Forelimb muscle (tissue), 1 donor: ENCODE measurements at regions not wholly inside any gene's neighbourhood (a gene's known extent, or its start where the extent isn't known, plus 50 kb on each side); places are given as distances from the start of the nearest gene placed in this dataset.
"Not testable (repeated sequence)": the region's sequence is repeated elsewhere in the genome, so short reads cannot be mapped to it uniquely, and the experiment has no call there.

ENCODE experiments used
- DNase-seq: peaks from one replicate; pipeline ENCODE4 v3.0.0-alpha.2; 2013; ENCODE audit warnings: low read depth

DNA sequence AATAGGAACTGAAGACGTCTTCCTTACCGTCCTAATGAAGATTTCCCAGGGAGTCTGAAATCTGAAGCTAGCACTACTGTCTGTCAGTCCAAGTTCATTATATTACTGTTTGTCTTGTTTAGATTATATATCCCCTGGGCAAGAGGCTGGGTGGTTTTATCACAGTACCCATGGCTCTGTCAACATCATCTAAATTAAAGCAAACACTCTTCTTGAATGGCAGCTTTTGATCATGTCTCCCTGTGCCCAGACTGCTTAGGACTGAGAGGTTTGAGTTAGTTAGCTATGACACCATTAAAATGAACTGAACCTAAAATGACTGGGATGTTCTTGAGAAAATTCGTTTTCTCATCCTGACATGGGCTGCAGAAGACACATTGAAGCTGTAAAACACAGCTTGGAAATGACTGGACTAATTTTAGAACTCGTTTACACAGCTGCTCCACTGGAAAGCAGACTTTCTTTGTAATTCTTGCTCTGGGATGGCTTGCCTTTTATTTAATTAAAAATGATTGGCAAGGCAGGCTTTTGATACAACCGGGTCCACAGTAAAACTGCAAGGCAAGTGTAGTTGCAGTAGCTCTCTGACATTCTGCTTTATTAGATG lies 243.5 kb downstream of the MFSD1 start:
- no peak for DNase-seq

DNA sequence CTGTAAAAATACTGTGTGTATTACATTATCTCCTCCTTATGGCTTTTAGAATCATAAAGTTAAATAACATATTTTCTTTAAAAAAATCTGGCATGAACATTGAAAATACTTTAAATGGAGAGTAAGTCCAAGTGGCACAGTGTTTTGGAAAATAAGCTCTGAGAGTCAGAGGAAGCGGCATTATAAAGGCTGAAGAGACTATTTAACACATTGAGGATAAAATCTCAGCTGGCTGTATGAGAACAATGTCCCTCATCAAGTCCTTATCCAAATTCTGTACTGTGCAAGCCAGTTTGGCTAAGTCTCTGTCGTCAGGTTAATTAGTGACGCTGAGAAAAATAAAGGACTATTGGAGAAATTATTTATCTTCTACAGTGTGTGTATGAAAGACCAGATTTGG lies 245.5 kb downstream of the MFSD1 start:
- DNase-seq, result no peak

DNA sequence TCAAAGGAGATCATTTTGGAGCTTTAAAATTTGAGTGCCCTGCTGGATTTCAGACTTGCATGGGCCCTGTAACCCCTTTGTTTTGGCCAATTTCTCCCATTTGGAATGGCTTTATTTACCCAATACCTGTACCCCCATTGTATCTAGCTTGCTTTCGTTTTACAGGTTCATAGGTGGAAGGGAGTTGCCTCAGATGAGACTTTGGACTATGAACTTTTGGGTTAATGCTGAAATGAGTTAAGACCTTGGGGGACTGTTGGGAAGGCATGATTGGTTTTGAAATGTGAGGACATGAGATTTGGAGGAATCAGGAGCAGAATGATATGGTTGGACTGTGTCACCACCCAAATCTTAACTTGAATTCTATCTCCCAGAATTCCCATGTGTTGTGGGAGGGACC lies 250.6 kb downstream of the MFSD1 start:
- not testable (repeated sequence) for DNase-seq

DNA sequence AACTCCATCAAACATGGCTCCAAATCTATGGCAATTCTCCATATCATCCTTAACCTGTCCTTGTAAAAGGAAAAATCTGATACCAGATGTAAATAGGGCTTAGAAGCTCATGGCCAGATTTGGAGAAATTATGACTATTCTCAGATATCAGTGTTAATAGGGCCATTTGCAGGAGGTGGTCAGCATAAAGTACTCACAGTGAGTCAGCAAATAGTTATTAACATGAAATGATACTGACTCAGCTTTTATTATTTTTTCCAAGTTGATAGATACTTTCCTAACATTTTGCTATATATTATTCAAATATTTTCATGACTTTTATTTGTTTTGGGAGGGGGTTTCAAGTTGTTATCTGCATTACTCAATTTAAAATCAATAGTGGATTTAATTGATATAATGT lies 255.8 kb downstream of the MFSD1 start:
- DNase-seq, result no peak

DNA sequence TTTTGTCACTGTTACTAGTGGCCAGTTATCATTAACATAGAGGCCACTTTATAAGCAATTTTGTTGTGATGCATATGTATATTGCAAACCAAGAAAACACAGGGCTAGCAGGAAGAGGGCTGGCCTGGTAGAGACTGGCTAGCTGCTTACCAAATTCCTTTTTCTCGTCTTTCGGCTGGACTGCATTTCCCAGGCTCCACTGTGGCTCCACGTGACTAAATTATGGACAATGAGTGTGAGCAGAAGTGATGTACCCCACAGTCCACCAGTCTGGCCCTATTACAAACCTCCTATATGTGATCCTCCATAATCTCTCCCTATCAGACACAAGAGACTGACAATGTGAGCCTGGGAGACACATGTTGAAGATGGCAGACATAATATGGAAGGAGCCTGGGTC lies 257.0 kb downstream of the MFSD1 start:
- no peak for DNase-seq

DNA sequence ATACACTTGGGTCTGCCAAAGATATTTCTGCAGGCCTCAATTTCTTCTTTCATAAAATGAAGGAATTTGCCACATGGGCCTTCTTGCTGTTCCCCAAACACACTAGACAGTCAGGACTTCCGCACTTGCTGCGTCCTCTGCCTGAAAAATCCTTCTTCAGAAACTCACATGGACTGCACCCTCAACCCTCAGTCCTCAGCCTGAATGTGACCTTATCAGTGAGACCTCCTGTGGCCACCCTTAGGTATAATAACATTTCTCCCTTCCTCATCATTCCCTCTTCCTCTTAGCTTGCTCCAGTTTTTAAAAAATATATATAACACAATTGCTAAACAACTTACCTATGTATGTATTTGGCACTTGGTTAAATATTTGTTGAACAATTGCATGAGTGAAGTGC lies 257.5 kb downstream of the MFSD1 start:
- DNase-seq, result no peak

DNA sequence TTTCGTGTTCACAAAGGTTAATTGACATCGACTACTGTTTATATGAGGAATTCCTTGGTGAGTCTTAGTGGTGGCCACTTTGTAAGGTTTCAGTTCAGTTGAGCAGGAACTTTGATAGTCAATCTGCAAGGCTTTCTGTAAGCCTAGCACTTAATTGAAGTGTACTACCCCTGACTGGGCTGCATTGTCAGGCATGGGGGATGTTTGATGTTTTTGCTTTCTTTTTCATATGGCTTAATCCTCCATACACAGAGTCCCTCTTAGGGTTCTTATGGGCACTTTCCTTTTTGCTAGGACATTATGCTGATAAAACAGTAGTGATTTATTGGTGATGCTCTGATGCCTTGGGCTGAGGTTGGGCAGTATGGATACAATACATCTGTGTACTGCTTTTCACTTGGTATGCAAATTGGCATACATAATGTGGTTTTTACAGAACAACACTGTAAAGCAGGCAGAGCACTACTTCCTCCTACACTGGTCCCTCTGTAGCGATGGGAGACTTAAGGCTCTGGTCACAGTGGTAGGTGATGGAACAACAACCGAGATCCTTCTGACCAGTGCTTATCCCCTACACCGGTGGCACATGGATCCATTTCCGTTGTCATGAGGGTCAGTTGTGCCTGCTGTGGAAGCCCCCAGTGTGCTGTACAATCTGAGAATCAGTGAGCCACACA lies 261.0 kb downstream of the MFSD1 start:
- no peak for DNase-seq

DNA sequence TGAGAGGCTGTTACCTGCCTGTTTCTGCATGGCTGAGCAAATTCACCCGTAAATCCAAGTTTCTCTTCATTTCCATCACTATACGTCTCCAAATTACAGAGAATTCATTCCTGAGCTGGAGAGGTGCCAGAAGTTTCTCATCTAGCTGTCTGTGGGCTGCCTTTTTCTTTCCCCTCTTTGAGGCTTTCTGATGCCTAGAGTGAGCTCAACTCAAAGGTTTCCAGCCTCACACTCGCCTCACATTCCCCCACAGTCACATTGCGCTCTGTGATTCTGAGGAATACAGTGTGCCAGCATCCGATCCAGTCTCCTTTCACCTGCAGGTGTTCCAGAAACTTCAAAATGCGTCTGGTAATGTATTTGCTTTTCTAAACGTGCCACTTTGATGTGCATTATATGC lies 267.2 kb downstream of the MFSD1 start, which contains the start of gene IQCJ:
Gene IQCJ (plus strand): TSS at position 229 of the 400 bp plus-strand sequence.
- no peak for DNase-seq

DNA sequence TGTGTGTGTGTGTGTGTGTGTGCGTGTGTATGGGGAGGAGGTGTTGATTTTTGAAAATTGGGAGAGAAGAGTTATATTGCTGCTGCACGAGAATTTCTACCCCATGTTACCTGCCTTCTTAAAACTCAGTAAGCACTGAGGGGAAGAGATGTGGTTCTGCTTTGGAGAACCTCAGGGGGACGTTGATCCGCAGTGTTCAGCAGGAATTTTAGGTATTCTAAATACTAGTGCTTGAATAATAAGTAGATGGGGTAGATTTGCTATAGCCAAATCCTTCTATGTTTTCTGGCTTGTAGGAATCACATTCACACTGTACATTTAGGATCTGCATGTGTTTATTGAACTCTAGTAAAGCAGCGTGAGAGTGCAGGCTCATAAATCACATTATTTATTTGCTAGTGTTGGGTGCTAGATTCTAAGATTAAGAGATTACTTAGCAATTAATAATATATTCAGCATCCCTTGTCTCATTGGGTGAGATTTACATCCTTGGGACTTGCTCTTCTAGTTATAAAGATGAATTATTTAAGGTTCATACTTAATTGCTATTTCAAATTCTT lies 268.1 kb downstream of the MFSD1 start:
- no peak for DNase-seq

DNA sequence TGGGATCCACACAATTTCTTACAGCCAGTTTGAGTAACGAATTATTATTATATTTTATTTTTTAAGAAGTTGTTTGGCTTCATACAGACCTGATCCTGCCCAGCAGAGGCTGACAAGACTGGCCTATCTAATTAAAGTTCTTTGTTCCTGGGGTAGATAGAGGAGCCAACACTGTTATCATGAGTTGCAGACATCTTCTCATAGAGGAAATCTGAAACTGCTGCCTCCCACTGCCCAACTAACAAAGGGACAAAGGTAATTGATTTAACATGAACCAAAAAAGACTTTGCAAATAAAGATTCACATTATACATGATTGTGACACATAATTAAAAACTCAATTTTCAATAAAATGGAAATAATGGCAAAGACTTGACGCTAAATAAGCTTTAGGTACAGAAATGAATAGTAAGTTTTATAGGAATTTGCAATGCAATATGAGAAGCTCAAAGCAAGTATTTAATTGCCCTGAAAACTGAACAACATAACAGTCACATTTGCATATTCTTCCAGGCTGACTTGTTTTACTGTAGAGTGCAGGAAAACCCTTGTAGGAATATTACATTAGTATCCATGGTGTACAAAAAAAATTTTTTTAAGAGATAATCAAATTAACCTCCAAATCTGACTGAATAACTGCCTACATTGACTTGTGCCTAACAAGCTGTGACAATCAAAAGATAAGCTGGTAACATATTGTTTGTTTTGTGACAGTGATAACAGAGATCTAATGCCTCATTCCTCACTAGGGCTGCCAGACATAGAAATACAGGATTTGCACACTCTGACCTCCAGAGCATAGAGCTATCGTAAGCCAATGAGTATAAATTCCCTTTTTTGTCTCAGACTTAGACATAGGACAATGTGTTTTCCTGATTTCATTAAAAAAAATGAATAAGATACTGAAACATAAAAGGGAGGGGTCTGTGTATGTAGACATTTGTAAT lies 273.2 kb downstream of the MFSD1 start:
- DNase-seq, result no peak

DNA sequence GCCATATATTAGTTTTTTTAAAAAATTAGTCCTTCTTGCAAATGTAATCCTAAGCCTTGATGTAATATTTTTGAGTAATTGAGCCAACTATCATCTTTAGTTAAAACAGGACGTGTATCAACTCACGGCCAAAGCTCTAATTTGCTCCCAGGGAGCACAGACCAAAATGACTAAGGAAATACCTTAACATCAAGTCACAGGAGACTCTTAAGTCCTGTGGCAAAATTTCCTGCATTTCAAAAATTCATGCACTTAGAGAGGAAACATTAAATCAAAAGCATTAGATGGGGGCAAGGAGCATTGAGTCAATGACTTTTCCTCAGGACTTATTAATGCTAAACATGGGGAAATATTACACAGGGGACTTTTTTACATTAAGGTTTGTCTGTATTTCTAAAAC lies 276.0 kb downstream of the MFSD1 start:
- no peak for DNase-seq

DNA sequence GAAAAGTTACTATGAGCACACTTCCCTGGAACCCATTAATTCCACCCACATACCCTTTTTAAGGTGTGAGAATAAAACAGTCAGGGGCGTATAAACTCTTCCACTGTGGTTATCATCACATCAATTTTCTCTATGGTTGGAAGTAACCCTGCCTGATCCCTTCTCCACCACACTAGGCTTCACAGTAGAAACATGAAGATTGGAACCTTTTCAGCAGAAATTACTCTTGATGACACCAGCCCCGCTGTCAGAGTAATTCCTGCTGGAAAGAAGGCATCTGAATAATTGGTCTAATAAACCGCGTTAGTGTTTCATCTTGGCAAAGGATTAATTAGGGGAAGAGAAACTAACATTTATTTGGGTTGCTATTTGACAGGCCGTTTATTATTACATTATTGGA lies 278.4 kb downstream of the MFSD1 start:
- DNase-seq, result no peak

DNA sequence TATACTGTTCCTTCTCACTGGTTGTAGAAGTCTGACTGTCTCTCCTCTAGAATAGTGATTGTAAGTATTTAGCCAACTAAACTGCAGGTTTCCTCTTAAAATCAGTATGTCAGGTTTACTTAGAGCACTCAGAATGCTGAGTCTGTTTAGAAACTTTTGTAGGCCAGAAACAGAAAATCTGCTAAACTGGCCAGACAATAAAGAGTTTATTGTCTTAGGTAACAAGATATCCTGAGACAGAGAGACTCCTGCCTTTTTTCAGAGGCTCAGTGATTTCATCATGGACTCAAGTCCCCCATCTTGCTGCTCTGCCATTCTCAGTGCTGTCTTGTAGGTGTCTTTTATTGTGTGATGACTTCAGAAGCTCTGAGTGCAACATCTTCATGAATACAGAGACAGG lies 279.0 kb downstream of the MFSD1 start:
- DNase-seq, result no peak

DNA sequence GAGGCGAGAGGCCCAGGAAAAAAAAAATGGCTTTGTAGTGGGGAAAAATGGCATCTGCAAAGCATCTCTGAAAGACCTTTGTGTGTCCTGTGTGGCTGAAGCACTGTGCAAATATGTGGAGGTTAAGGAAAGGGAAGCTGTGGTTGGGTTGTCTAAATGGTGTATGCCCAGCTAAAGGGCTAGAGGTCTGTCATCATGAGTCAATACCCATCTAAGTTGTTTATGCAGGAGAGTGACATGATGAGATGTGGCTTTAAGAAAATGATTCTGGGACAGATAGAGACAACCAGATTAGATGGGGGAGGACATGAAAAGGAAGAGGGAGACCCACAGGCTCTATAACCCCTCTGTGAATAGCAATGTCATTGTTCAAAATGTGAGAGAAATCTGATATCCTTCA lies 280.7 kb downstream of the MFSD1 start:
- DNase-seq, result no peak

DNA sequence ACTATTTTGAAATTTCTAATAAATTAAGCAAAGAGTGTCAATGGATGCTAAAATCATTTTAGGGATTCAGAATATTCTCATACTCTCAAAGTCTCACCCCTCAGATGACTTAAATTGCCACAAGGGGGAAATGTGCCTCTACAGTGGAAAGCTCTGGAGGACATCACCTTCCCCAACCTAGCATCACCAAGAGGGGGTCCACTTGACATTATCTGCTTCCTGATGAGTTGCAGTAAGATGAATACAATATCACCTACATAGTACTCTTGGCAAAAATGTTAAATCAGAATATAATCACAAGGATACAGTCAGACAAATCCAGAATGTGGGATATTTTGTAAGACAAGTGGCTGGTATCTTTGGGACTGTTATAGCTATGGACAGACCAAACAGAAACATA lies 290.1 kb downstream of the MFSD1 start:
- DNase-seq, result no peak

DNA sequence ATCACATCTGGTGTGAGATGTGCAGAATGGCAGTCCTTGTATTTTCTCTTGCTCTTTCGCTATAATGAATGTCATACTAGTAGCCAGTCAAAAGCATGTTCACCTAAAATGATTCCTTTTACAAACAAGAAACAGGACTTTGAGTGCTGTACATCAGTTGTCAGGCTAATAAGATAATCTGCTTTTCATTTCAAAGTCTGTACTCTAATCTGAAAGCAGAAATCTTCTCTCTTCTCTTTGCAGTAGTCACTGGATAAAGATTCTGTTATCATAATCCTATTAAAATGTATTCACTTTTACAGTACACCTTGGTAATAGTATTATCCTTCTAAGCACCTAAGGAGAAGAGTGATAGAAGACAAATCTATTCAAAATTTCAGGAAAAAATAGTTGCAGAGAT lies 300.1 kb downstream of the MFSD1 start:
- DNase-seq, result no peak

DNA sequence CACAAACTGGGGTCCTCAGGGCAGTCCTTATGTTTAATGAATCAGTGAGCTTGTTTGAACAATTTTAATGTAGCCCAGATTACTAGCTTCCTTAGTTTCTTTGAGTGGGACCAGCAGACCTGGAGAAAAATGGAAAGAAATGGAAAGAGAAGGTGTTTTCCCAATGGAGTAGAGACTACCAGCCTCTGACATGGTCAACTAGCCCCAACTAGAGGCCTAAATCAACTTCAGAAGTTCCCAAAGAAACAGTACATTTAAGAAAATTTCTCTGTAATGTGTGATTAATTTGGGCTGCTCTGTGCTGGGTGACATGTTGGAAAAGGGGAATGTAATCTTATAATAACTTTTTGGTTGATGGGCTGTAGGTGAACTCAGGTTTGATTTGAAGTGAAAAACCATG lies 310.9 kb downstream of the MFSD1 start:
- no peak for DNase-seq

DNA sequence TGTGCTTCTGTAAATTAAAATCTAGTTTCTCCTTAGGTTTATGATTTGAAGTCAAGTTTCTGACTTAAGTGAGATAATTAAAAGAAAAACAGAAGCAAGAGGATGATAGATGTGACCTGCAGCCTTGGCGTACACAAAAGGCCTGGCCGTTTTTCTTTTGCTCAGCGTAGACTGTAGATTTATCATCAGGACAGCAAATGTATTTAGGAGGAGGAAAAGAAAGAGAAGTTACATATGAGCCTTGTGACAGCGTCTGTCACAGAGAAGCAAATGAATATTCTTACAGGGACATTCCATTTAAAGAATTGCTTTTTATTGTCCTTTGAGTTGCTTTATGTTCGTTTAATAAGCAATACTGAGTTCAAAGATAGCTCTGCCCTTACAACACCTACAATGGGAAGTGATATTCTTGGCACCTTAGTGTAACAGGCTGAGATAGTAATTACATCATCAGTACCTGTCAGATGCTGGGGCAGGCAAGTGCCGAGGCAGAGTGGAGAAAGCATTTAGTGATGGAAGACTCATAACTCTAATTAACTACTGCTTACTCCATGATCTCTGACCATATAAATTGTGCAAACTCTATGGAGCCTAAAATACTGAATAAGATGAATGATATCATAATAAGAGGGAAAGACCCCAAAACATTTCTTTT lies 311.5 kb downstream of the MFSD1 start:
- DNase-seq, result no peak

DNA sequence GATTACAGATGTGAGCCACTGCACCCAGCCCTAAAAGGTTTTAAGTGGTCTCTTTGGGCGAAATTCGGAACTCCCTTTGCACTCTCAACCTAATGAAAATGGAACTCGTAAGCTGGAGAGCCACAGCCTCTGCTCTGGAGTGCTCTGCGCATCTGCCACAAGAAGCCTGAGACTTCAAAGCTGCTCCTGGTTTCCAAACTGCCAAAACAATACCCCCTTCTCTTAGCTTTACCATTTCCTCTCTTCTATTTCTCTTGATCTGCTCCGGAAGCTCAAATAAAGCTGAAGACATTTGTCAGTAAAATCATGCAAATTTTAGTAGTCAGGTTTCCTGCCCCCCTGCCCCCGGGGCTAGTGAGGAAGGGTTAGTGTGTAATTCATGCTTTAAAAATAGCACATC lies 312.7 kb downstream of the MFSD1 start:
- no peak for DNase-seq

DNA sequence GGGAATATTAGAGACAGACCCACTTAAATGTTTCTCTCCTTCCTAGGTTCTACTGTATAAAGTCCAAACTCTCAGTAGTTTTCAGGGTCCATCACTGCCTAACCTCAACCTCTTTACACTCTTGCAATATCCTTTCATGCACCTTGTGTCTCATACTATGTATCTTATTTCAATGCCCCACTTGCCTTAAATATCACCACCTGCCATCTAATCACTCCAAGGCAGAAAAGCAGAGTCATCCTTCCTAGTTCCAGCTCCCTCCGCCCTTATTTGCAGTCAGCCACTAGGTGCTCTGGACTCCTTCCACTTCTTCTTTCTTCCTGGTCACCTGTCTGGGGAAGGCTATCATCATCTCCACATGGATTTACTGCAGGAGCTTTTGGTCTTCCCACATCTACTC lies 322.0 kb downstream of the MFSD1 start:
- no peak for DNase-seq

DNA sequence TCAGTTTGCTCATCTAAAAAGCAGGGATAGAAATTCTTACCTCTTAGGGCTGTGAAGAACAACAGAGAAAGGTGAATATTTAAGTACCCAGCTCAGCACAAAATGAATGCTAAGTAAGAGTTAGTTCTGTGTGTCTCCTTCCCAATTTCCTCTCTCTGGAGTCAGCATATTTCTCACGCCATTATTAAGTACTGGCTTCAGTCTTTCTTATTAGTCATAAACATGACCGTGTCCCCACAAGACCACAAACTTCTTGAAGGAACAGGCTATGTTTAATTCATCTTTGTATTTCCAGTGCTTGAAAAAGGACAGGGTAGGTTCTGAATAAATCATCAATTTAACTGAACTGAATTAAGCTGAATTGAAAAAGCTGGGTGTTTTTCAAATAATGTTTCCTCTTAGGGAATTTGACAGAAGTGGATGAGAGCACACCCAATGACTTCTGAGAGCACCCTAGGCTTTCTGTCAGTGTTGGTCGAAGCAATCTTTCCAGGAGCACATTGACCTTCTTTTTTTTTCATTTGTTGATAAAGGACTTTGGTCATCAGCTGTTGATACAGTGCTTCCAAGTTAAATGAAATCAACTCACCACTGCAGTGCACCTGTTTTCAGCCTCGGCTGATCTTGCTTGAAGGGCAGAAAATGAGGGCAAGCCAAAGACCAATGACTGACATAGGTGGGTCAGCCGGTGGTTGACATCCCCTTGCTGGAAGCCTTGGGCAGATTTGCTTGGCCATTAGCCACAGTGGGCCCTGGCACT lies 324.6 kb downstream of the MFSD1 start:
- DNase-seq, result no peak
